Suppressor macrophage (primary cell): ENCODE measurements at regions not wholly inside any gene's neighbourhood (a gene's known extent, or its start where the extent isn't known, plus 50 kb on each side); places are given as distances from the start of the nearest gene placed in this dataset.

Experiments
- DNase-seq, 4 experiments: peaks; one replicate each; pipeline ENCODE4 v3.0.0-alpha.2; 2020 to 2022

DNA sequence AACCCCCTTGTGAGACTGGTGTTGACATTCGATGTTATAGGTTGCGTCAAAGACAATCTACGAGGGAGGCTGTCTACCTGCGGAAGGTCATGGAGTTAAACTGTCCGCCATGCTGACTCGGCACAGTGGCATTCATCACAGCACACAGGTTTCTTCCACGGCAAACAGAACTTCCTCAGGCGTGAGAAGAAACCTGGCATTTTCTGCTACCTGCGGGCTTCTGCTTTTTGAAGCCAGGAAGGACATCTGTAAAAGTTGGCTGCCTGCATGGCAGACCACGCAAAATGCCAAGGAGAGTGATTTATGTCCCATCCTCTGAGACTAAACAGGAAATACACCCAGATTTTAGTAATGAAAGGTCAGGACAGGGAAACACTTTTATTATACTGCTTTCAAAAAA, 809.8 kb upstream of the NUDT12 start:
- no peak for DNase-seq

GRCh38 chr5:104370523-104370922, 807.9 kb upstream of the NUDT12 start:
- no peak for DNase-seq

DNA sequence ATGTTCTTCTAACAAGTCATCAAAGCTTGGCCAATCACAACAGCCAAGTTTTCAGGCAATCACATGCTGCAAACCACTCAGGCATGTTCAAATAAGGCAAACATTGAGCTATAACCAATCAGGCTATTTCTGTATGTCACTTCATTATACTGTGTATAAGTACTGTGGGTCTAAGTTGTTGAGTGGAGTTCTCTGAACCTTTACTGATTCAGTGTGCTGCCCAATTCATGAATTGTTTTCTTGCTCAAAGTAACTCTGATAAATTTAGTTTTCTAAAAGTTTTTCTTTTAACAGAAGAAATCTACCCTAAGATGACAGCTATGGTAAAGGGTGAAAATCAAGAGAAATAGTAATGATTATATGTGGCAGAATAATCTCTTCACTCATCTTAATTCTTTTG, 805.4 kb upstream of the NUDT12 start:
- DNase-seq: no peak

- DNase-seq: no peak
Measured at GRCh38 chr5:104363567-104363966, 801.0 kb upstream of the NUDT12 start.

GRCh38 chr5:104361932-104362331, 799.3 kb upstream of the NUDT12 start:
- no peak for DNase-seq

- no peak for DNase-seq
Measured at GRCh38 chr5:104355350-104355749, 792.8 kb upstream of the NUDT12 start.

- DNase-seq: no peak
Measured at GRCh38 chr5:104353371-104353770, 790.8 kb upstream of the NUDT12 start.

DNA sequence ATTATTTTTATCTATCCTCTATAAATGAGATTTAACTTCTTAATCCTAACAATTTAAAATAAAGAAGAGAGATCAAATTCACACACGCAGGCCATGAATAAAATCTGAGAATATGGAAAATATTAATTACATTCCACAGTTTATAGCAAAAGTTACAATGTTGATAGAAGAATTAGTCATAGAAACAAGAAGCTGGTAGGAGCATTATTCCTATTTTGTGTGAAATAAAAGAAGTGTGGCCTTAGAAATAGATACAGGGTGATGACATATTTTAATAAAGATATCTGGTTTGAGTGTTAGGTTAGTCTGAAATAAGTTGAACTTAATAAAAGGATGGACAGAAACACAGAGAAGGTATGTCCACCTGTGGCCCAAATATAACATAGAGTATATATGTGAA, 790.4 kb upstream of the NUDT12 start:
- DNase-seq: no peak

DNA sequence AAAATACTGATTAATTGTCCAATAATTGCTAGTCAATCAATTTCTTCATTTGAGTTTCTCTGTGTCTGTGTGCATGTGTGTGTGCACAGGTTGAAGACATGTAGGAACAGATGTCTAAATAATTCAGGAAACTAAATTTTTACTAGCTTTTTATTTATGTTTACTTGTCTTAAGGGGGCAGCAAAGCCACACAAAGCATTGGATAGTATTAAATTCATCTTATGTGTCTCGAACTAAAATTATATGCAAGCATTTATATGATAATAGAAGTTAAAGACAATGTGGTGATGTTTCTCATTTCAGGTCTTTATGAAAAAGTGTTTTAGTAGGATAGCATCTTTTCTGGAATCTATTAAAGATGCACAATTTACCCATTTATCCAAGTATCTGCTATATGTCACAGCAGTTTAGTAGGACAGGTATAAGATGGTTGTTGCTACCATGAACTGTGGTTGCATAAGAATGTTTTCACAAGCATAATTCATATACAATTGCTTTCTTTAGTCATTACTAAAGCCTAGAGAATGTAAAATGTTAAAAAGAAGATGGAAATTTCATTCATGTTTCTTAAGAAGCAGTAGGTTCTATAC, 784.6 kb upstream of the NUDT12 start:
- no peak for DNase-seq

GRCh38 chr5:104345222-104346016, 782.8 kb upstream of the NUDT12 start:
- DNase-seq: no peak

GRCh38 chr5:104344809-104345208, 782.2 kb upstream of the NUDT12 start:
- DNase-seq: peak in 2 of 4 experiments; percentile 7 to 32

GRCh38 chr5:104327801-104328200, 765.2 kb upstream of the NUDT12 start:
- no peak for DNase-seq

DNA sequence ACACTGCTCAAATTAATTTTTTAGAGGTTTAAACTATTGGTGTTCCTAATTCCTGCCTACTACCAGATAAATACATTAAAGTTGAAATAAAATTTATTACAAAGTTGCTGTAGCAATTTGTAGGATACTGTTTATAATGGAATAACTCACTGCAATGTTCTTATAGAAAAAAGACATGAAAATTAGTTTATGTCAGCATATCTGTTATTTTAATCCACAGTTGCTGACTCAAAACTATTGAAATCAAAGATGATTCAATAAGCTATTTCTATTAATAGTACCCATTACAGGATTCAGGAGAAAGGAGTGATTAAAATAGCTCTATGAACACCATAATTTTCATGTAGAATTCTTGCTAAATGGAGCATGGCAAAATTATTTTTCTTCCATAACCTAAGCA, 764.4 kb upstream of the NUDT12 start:
- DNase-seq: no peak

DNA sequence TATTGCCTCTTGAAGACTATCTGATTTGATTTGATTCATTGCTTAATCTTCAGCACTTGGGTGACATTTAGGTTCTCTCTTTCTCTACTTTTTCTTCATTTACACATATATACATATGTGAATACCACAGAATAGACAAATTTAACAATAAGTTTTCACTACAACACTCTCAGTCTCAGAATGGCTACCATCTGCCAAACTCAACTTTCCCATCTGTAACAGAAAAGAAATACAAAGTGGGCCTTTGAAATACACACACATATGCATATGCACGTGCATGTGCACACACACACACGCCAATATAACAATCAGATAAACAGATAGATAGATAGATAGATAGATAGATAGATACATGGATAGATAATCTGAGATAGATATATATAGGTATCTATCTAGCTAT, 762.8 kb upstream of the NUDT12 start:
- no peak for DNase-seq

- DNase-seq: peak in 2 of 4 experiments; percentile 1
Measured at GRCh38 chr5:104316676-104317075, 754.1 kb upstream of the NUDT12 start.

- no peak for DNase-seq
Measured at GRCh38 chr5:104312481-104312880, 749.9 kb upstream of the NUDT12 start.

- DNase-seq: peak in 2 of 4 experiments; percentile 1
Measured at GRCh38 chr5:104305602-104306001, 743.0 kb upstream of the NUDT12 start.

DNA sequence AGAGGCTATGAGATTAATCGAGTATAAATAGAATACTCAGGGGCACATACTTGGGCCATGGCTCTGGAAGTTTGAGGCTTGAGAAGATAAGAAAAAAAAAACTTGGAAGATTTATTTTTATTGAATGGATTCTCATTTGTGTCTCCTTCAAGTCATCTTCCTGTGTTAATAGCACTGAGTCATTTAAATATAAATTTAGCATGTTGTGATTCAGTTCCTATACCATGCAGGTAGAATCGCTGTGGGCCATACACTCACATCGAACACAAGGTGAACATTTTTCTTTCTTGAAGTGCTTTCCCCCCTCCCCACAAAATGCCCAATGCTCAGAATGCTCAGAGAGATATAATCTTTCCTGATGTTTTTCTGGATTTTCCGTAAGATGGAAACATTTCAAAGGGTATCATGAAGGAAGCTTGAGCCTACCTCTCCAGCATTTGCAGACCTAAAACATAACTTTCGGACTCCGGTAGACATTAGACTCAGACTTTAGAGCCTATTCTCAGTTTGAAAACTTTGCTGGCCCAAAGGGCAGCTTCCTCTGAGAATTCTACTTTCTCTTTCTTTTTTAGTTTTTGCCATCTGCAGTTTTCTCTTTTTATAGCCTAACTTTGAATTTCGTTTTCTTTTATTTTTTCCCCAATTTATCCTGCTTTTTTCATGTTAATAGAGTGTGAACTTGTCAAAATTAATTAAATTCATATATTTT, 737.6 kb upstream of the NUDT12 start:
- DNase-seq: no peak

- DNase-seq: no peak
Measured at GRCh38 chr5:104298518-104298917, 735.9 kb upstream of the NUDT12 start.

DNA sequence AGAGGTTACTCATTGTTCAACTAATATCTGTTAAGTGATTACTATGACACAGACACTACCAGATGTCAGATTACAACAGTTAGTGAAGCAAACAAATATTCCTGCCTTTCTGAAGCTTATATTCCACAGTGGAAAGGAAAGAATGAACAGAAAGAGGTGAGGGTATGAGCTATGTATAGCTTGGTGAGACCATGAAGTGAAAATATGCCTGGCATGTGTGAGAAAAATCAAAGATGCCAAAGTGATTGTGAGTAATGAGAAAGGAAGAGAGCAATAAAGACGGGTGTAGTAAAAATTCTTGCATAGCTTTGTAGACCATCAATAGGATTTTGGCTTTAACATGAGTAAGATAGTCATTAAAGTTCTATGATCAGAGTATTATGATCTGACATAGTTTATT, 734.5 kb upstream of the NUDT12 start:
- no peak for DNase-seq

DNA sequence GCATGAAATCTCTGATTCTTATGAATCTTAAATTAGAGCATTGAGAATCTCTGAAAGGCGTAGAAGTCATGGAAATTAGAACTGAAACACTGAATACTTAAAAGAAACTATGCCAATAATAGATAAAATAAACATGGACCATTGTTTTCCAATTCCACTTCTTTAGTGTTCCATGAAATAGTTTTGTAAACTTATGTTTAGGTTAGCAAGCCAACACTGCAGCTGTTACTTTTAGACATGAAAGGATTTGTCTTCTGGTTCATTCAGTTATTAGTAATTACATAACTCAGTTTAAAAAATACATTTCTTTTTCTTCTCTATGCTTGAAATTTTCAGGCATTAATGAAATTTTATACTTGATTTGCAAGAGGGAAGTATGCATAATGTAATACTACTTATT, 733.4 kb upstream of the NUDT12 start:
- DNase-seq: no peak

GRCh38 chr5:104283136-104283535, 720.5 kb upstream of the NUDT12 start:
- no peak for DNase-seq

DNA sequence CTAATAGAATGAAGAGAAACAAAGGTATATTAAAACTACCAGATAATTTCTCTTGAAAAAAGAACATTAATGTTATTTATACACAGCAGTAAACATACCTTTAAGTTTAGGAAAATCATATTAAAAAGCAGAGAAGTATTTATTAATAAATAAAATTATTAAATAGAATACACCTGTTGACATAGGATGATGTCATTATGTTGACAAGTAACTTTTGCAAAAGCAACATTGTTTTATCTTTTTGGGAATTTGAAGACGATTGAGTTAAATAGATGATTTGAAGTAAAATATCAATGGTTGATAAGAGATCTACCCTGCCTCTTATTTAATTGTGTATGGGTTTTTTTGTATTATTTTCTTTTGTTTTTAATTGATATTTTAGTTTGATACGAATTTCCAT, 711.1 kb upstream of the NUDT12 start:
- DNase-seq: no peak
